CD14-positive monocyte (primary cell): ENCODE measurements at regions not wholly inside any gene's neighbourhood (a gene's known extent, or its start where the extent isn't known, plus 50 kb on each side); places are given as distances from the start of the nearest gene placed in this dataset.

Experiments
- DNase-seq, 3 donors: peaks; one replicate each; pipeline ENCODE4 v3.0.0-alpha.2; 2011 to 2022
- H2AFZ ChIP-seq: 2 replicates; pipeline ENCODE4 v1.6.0; 2012; ENCODE audit warnings: mild to moderate bottlenecking, low read depth, low read length, inconsistent platforms; ENCODE audit not compliant: insufficient read depth, poor library complexity, severe bottlenecking
- H3K27ac ChIP-seq, 2 donors: 1 replicate in 1 of 2; 2 replicates in 1 of 2; pipeline ENCODE4 v1.5.1; 2012 to 2013; ENCODE audit warnings: low read length in 2 of 2, control low read depth in 1 of 2, inconsistent platforms in 1 of 2, low read depth in 1 of 2, mild to moderate bottlenecking in 1 of 2
- H3K27me3 ChIP-seq, 2 donors: one replicate each; pipeline versions ENCODE4 v1.6.0 to v1.6.1; 2011 to 2013; ENCODE audit warnings: low read length in 2 of 2; ENCODE audit not compliant: control insufficient read depth in 2 of 2, insufficient read depth in 2 of 2
- H3K36me3 ChIP-seq, 2 donors: replicated peaks in 1 of 2; 1 replicate in 1 of 2; 2 replicates in 1 of 2; pipeline versions ENCODE4 v1.5.1 to v1.6.1; 2012 to 2013; ENCODE audit warnings: low read length in 2 of 2, control low read depth in 1 of 2, inconsistent platforms in 1 of 2, mild to moderate bottlenecking in 1 of 2; ENCODE audit not compliant: insufficient read depth in 2 of 2, control insufficient read depth in 1 of 2
- H3K4me1 ChIP-seq, 2 donors: 1 replicate in 1 of 2; 2 replicates in 1 of 2; pipeline versions ENCODE4 v1.5.1 to v1.6.1; 2012 to 2013; ENCODE audit warnings: low read length in 2 of 2, control low read depth in 1 of 2, inconsistent platforms in 1 of 2, mild to moderate bottlenecking in 1 of 2, moderate library complexity in 1 of 2; ENCODE audit not compliant: insufficient read depth in 2 of 2, control insufficient read depth in 1 of 2
- H3K4me2 ChIP-seq: replicated peaks from 2 replicates; pipeline ENCODE3; 2012; ENCODE audit warnings: low read length, moderate library complexity, mild to moderate bottlenecking; ENCODE audit not compliant: poor library complexity, severe bottlenecking; ENCODE audit errors: extremely low read depth
- H3K4me3 ChIP-seq, 3 experiments: fragments of 200-600 bp in 1 of 3; sonication (generic) in 1 of 3; replicated peaks in 1 of 3; 1 replicate in 2 of 3; 2 replicates in 1 of 3; pipeline ENCODE4 v1.5.1; 2011 to 2013; ENCODE audit warnings: low read length in 3 of 3, mild to moderate bottlenecking in 3 of 3, control low read depth in 2 of 3, low read depth in 2 of 3, inconsistent platforms in 1 of 3, moderate library complexity in 1 of 3
- H3K79me2 ChIP-seq: 2 replicates; pipeline ENCODE4 v1.6.0; 2012; ENCODE audit warnings: mild to moderate bottlenecking, control low read depth, inconsistent platforms, low read length, moderate library complexity; ENCODE audit not compliant: insufficient read depth
- H3K9ac ChIP-seq: 2 replicates; pipeline ENCODE4 v1.6.0; 2017; ENCODE audit warnings: low read length, mild to moderate bottlenecking; ENCODE audit not compliant: insufficient read depth, poor library complexity, severe bottlenecking
- H3K9me3 ChIP-seq, 2 donors: replicated peaks in 1 of 2; 1 replicate in 1 of 2; 2 replicates in 1 of 2; pipeline versions ENCODE4 v1.5.1 to v1.6.1; 2012 to 2013; ENCODE audit warnings: low read length in 2 of 2, control low read depth in 1 of 2; ENCODE audit not compliant: control insufficient read depth in 1 of 2, insufficient read depth in 1 of 2
- H4K20me1 ChIP-seq: 2 replicates; pipeline ENCODE4 v1.6.0; 2012; ENCODE audit warnings: mild to moderate bottlenecking, low read length, control low read depth, moderate library complexity; ENCODE audit not compliant: insufficient read depth
- H3K27ac Mint-ChIP-seq, 7 donors: one replicate each; pipeline ENCODE4 v1.8.0; 2020; ENCODE audit warnings: mild to moderate bottlenecking in 7 of 7, mixed read lengths in 7 of 7, moderate library complexity in 6 of 7, inconsistent platforms in 2 of 7
- H3K27me3 Mint-ChIP-seq, 3 donors: one replicate each; pipeline ENCODE4 v1.8.0; 2021 to 2022; ENCODE audit warnings: low read depth in 3 of 3, mild to moderate bottlenecking in 3 of 3, mixed read lengths in 3 of 3, moderate library complexity in 3 of 3, inconsistent platforms in 1 of 3
- H3K36me3 Mint-ChIP-seq, 2 donors: one replicate each; pipeline ENCODE4 v1.8.0; 2020; ENCODE audit warnings: mixed read lengths in 2 of 2, inconsistent platforms in 1 of 2, mild to moderate bottlenecking in 1 of 2
- H3K4me1 Mint-ChIP-seq: one replicate; pipeline ENCODE4 v1.8.0; 2020; ENCODE audit warnings: mild to moderate bottlenecking, mixed read lengths
- H3K4me3 Mint-ChIP-seq, 2 donors: one replicate each; pipeline ENCODE4 v1.8.0; 2020; ENCODE audit warnings: mild to moderate bottlenecking in 2 of 2, mixed read lengths in 2 of 2, moderate library complexity in 1 of 2
- H3K9me3 Mint-ChIP-seq, 7 donors: one replicate each; pipeline ENCODE4 v1.8.0; 2020 to 2022; ENCODE audit warnings: mixed read lengths in 7 of 7, mild to moderate bottlenecking in 6 of 7, moderate library complexity in 6 of 7, inconsistent platforms in 2 of 7
- WGBS: methylation state at CpG from one replicate; pipeline ENCODE4 v1.1.5; 2013; ENCODE audit warnings: missing lambda C conversion rate; ENCODE audit not compliant: insufficient coverage; 5-methylcytosine and 5-hydroxymethylcytosine counted together
- intact Hi-C, 2 donors: fragments of 100-400 bp; cut with micrococcal nuclease; formaldehyde crosslinking; loops; one replicate each; pipeline versions ENCODE4 v1.15.0 to v1.15.1; 2023
- TF ChIP-seq, protein P1 (sequence below): fragments of 200-600 bp; IDR thresholded peaks from one replicate; pipeline ENCODE4 v1.8.0; 2022; ENCODE audit warnings: antibody characterized with exemption, mild to moderate bottlenecking

DNA sequence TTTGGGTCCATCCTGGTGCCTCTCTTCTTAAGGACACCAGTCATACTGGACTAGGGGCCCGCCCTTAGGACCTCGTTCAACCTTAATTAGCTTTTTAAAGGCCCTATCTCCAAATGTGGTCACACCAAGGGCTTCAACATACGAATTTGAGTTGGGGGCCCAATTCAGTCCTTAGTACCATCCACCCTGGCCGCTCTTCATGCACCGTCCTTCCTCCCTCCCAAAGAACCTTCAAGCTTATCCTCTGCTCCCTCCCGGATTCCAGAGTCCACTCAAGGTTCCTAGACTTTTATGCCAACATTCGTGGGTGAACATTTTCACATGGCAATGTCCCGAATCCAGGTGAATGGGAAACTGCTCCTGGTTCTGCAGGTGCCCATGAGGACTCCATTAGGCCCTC lies 201.3 kb upstream of the IGF1R start:
- H3K9me3 Mint-ChIP-seq, result peaks cover 0 to 3% (median 0%) of the 10 kb centered on the region in 7 donors
- TF ChIP-seq, protein P1, sequence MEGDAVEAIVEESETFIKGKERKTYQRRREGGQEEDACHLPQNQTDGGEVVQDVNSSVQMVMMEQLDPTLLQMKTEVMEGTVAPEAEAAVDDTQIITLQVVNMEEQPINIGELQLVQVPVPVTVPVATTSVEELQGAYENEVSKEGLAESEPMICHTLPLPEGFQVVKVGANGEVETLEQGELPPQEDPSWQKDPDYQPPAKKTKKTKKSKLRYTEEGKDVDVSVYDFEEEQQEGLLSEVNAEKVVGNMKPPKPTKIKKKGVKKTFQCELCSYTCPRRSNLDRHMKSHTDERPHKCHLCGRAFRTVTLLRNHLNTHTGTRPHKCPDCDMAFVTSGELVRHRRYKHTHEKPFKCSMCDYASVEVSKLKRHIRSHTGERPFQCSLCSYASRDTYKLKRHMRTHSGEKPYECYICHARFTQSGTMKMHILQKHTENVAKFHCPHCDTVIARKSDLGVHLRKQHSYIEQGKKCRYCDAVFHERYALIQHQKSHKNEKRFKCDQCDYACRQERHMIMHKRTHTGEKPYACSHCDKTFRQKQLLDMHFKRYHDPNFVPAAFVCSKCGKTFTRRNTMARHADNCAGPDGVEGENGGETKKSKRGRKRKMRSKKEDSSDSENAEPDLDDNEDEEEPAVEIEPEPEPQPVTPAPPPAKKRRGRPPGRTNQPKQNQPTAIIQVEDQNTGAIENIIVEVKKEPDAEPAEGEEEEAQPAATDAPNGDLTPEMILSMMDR, result no peak
- no peaks in the 10 kb centered on the region for H3K27me3 ChIP-seq

GRCh38 chr15:98451236-98451635 lies 197.1 kb upstream of the IGF1R start:
- no peak for DNase-seq

More for the DNA sequence above, 201.3 kb upstream of the IGF1R start:
- Histone ChIP-seq H3K79me2 (no peaks in the 10 kb centered on the region), H3K36me3 (no peaks in the 10 kb centered on the region), H3K4me2 (no peak overlapping the region), H3K27ac (no peak overlapping the region), H3K4me3 (no peak overlapping the region), H3K4me1 (no peaks in the 10 kb centered on the region), H4K20me1 (no peaks in the 10 kb centered on the region), H3K9ac (no peak overlapping the region), H2AFZ (no peak overlapping the region), H3K9me3 (no peaks in the 10 kb centered on the region)
- WGBS, result 75% methylated on average over 8 of the region's 8 CpGs
- intact Hi-C loops, result loop anchor here in 1 of 2 donors (10.0 kb wide), 1 partner anchor 628 kb away; no protein-coding TSS in a partner anchor
- H3K27ac Mint-ChIP-seq, result peak overlapping the region in 1 of 7 donors; percentile 8
- no peak for DNase-seq
- H3K27me3 Mint-ChIP-seq, result peaks cover 3 to 4% (median 3%) of the 10 kb centered on the region in 3 donors
- peaks cover 2% of the 10 kb centered on the region for H3K4me1 Mint-ChIP-seq
- no peaks in the 10 kb centered on the region for H3K36me3 Mint-ChIP-seq
- no peak overlapping the region for H3K4me3 Mint-ChIP-seq

More at GRCh38 chr15:98451236-98451635, 197.1 kb upstream of the IGF1R start:
- Histone ChIP-seq H4K20me1 (no peaks in the 10 kb centered on the region), H3K4me1 (no peaks in the 10 kb centered on the region), H3K9me3 (no peaks in the 10 kb centered on the region), H3K27ac (no peak overlapping the region), H3K79me2 (no peaks in the 10 kb centered on the region), H3K4me2 (no peak overlapping the region), H3K4me3 (no peak overlapping the region), H2AFZ (no peak overlapping the region), H3K9ac (no peak overlapping the region), H3K27me3 (no peaks in the 10 kb centered on the region), H3K36me3 (no peaks in the 10 kb centered on the region)
- Mint-ChIP-seq H3K9me3 (peaks cover 0 to 3% (median 0%) of the 10 kb centered on the region in 7 donors), H3K36me3 (no peaks in the 10 kb centered on the region), H3K4me1 (no peaks in the 10 kb centered on the region), H3K4me3 (no peak overlapping the region), H3K27me3 (peaks cover 0 to 3% (median under 1%) of the 10 kb centered on the region in 3 donors), H3K27ac (no peak overlapping the region)
- TF ChIP-seq, protein P1, result no peak
- WGBS, result 96% methylated on average over 5 of the region's 11 CpGs
- intact Hi-C loops, result no loop called here
